Epithelial cell of proximal tubule (primary cell): ENCODE measurements at regions not wholly inside any gene's neighbourhood (a gene's known extent, or its start where the extent isn't known, plus 50 kb on each side); places are given as distances from the start of the nearest gene placed in this dataset.

Experiments used
- DNase-seq: peaks from one replicate; pipeline ENCODE4 v3.0.0-alpha.2; 2011; ENCODE audit warnings: low read depth
- H3K4me3 ChIP-seq: 2 replicates; pipeline ENCODE4 v1.5.1; 2011; ENCODE audit warnings: low read depth, mild to moderate bottlenecking, low read length
- CTCF ChIP-seq: conservative IDR thresholded peaks from 2 replicates; pipeline ENCODE4 v1.5.1; 2012; ENCODE audit warnings: low read depth, mild to moderate bottlenecking, low read length

GRCh38 chr1:201661823-201662359, 123.0 kb downstream of the NAV1 start:
- DNase-seq: no peak
- no peak overlapping the region for H3K4me3 ChIP-seq
- no peak for TF ChIP-seq CTCF

- no peak for DNase-seq
- TF ChIP-seq CTCF: no peak
Observed at GRCh38 chr1:201662646-201663045, 123.7 kb downstream of the NAV1 start.

GRCh38 chr1:201663491-201664113, 124.7 kb downstream of the NAV1 start:
- TF ChIP-seq CTCF: no peak

More at GRCh38 chr1:201662646-201663045, 123.7 kb downstream of the NAV1 start:
- no peak overlapping the region for H3K4me3 ChIP-seq

GRCh38 chr1:201665036-201665435, 126.1 kb downstream of the NAV1 start:
- DNase-seq: no peak
- H3K4me3 ChIP-seq: no peak overlapping the region
- no peak for TF ChIP-seq CTCF

More at GRCh38 chr1:201663491-201664113, 124.7 kb downstream of the NAV1 start:
- DNase-seq: no peak
- no peak overlapping the region for H3K4me3 ChIP-seq

GRCh38 chr1:201666102-201666501, 127.2 kb downstream of the NAV1 start:
- no peak for TF ChIP-seq CTCF
- no peak for DNase-seq

GRCh38 chr1:201666645-201667044, 127.7 kb downstream of the NAV1 start:
- no peak for TF ChIP-seq CTCF

More at GRCh38 chr1:201666102-201666501, 127.2 kb downstream of the NAV1 start:
- H3K4me3 ChIP-seq: no peak overlapping the region

GRCh38 chr1:201667479-201667878, 128.6 kb downstream of the NAV1 start:
- TF ChIP-seq CTCF: no peak
- H3K4me3 ChIP-seq: no peak overlapping the region
- DNase-seq: no peak

More at GRCh38 chr1:201666645-201667044, 127.7 kb downstream of the NAV1 start:
- DNase-seq: no peak
- H3K4me3 ChIP-seq: no peak overlapping the region
